Left lung (tissue), 4 donors: ENCODE measurements at regions not wholly inside any gene's neighbourhood (a gene's known extent, or its start where the extent isn't known, plus 50 kb on each side); places are given as distances from the start of the nearest gene placed in this dataset.

Experiments
- ATAC-seq: fragments of 200-7000 bp; cut with Tn5 transposase; one replicate; pipeline ENCODE4 v1.9.1; 2020; ENCODE audit warnings: moderate library complexity
- DNase-seq, 4 donors: peaks; one replicate each; pipeline ENCODE4 v3.0.0-alpha.2; 2013 to 2020
- H3K27ac ChIP-seq, 2 donors: fragments of 200-600 bp; sonication (generic) in 1 of 2; one replicate each; pipeline versions ENCODE4 v1.5.0 to v1.8.0; 2020 to 2021
- H3K27me3 ChIP-seq, 2 donors: fragments of 200-600 bp; sonication (generic) in 1 of 2; one replicate each; pipeline versions ENCODE4 v1.5.0 to v1.8.0; 2020 to 2021
- H3K36me3 ChIP-seq, 2 donors: fragments of 200-600 bp; sonication (generic) in 1 of 2; one replicate each; pipeline versions ENCODE4 v1.5.0 to v1.8.0; 2020 to 2021
- H3K4me1 ChIP-seq, 2 donors: fragments of 200-600 bp; one replicate each; pipeline ENCODE4 v1.8.0; 2021
- H3K4me3 ChIP-seq, 2 donors: fragments of 200-600 bp; sonication (generic) in 1 of 2; one replicate each; pipeline versions ENCODE4 v1.5.0 to v1.8.0; 2020 to 2021; ENCODE audit warnings: mild to moderate bottlenecking in 1 of 2
- H3K9me3 ChIP-seq, 2 donors: fragments of 200-600 bp; sonication (generic) in 1 of 2; one replicate each; pipeline versions ENCODE4 v1.5.0 to v1.8.0; 2020 to 2021
- CTCF ChIP-seq, 2 donors: fragments of 200-600 bp; sonication (generic) in 1 of 2; IDR thresholded peaks; one replicate each; pipeline versions ENCODE4 v1.5.0 to v1.8.0; 2021; ENCODE audit warnings: antibody characterized with exemption in 2 of 2
- intact Hi-C, 2 donors: fragments of 100-400 bp; cut with DNase I; formaldehyde crosslinking; loops; one replicate each; pipeline versions ENCODE4 v1.11.2 to v1.14.2; 2022
- donor health status: DM: no; HTN: yes; CAD: no.
- donor health status: DM: no; HTN: no; CAD: no.

GRCh38 chr1:191643060-191643459 lies 515.2 kb upstream of the RGS18 start:
- Histone ChIP-seq H3K4me3 (no peak overlapping the region), H3K4me1 (no peaks in the 10 kb centered on the region), H3K9me3 (peaks cover 0 to 3% of the 10 kb centered on the region in 2 donors), H3K27me3 (no peaks in the 10 kb centered on the region), H3K27ac (no peak overlapping the region), H3K36me3 (no peaks in the 10 kb centered on the region)
- DNase-seq (no peak), ATAC-seq (no peak)
- intact Hi-C loops, result no loop called here
- TF ChIP-seq CTCF (IDR thresholded peaks at IDR 0.05), result no peak

GRCh38 chr1:191648939-191649338 lies 509.3 kb upstream of the RGS18 start:
- H3K36me3 ChIP-seq, result no peaks in the 10 kb centered on the region
- no peaks in the 10 kb centered on the region for H3K27me3 ChIP-seq
- no peak overlapping the region for H3K27ac ChIP-seq
- ATAC-seq (no peak), DNase-seq (no peak)
- intact Hi-C loops, result no loop called here
- no peak overlapping the region for H3K4me3 ChIP-seq
- H3K9me3 ChIP-seq, result peaks cover 0 to 3% of the 10 kb centered on the region in 2 donors
- H3K4me1 ChIP-seq, result no peaks in the 10 kb centered on the region
- TF ChIP-seq CTCF (IDR thresholded peaks at IDR 0.05), result no peak

- intact Hi-C loops, result no loop called here
- H3K27me3 ChIP-seq, result no peaks in the 10 kb centered on the region
- no peaks in the 10 kb centered on the region for H3K9me3 ChIP-seq
- DNase-seq (no peak), ATAC-seq (no peak)
- no peak overlapping the region for H3K4me3 ChIP-seq
- H3K27ac ChIP-seq, result no peak overlapping the region
- no peak for TF ChIP-seq CTCF (IDR thresholded peaks at IDR 0.05)
- H3K4me1 ChIP-seq, result no peaks in the 10 kb centered on the region
- no peaks in the 10 kb centered on the region for H3K36me3 ChIP-seq
Measured at GRCh38 chr1:191662051-191662450, 496.2 kb upstream of the RGS18 start.

- intact Hi-C loops, result no loop called here
- Histone ChIP-seq H3K36me3 (no peaks in the 10 kb centered on the region), H3K27ac (no peak overlapping the region), H3K9me3 (no peaks in the 10 kb centered on the region), H3K4me1 (no peaks in the 10 kb centered on the region), H3K4me3 (no peak overlapping the region), H3K27me3 (no peaks in the 10 kb centered on the region)
- ATAC-seq (no peak), DNase-seq (no peak)
- TF ChIP-seq CTCF (IDR thresholded peaks at IDR 0.05), result no peak
Measured at GRCh38 chr1:191662746-191663145, 495.5 kb upstream of the RGS18 start.

GRCh38 chr1:191668525-191668924 lies 489.7 kb upstream of the RGS18 start:
- ATAC-seq, result no peak

More at GRCh38 chr1:191668525-191668924, 489.7 kb upstream of the RGS18 start:
- no peak for TF ChIP-seq CTCF (IDR thresholded peaks at IDR 0.05)
- H3K9me3 ChIP-seq, result no peaks in the 10 kb centered on the region
- no peaks in the 10 kb centered on the region for H3K27me3 ChIP-seq
- no peaks in the 10 kb centered on the region for H3K36me3 ChIP-seq
- no peaks in the 10 kb centered on the region for H3K4me1 ChIP-seq
- DNase-seq, result no peak
- intact Hi-C loops, result no loop called here
- no peak overlapping the region for H3K27ac ChIP-seq
- H3K4me3 ChIP-seq, result no peak overlapping the region
